HT-29 (cell line): ENCODE measurements at regions not wholly inside any gene's neighbourhood (a gene's known extent, or its start where the extent isn't known, plus 50 kb on each side); places are given as distances from the start of the nearest gene placed in this dataset.
"Not testable (repeated sequence)": the region's sequence is repeated elsewhere in the genome, so short reads cannot be mapped to it uniquely, and the experiment has no call there.

Experiments
- DNase-seq: peaks from one replicate; pipeline ENCODE4 v3.0.0-alpha.2; 2015; ENCODE audit warnings: low spot score

DNA sequence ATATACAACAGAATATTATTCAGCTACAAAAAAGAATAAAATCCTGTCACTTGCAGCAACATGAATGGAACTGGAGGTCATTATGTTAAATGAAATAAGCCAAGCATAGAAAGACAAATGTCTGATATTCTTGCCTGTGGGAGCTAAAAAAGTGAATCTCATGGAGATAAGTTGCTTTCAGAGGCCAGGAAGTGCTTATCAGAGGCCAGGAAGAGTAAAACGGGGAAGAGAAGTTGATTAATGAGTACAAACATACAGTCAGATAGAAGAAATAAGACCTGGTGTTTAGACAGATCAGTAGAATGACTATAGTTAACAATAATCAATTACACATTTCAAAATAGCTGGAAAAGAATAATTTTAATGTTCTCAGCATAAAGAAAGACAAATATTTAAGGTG, 54.4 kb upstream of the CPHXL start:
- DNase-seq: no peak

DNA sequence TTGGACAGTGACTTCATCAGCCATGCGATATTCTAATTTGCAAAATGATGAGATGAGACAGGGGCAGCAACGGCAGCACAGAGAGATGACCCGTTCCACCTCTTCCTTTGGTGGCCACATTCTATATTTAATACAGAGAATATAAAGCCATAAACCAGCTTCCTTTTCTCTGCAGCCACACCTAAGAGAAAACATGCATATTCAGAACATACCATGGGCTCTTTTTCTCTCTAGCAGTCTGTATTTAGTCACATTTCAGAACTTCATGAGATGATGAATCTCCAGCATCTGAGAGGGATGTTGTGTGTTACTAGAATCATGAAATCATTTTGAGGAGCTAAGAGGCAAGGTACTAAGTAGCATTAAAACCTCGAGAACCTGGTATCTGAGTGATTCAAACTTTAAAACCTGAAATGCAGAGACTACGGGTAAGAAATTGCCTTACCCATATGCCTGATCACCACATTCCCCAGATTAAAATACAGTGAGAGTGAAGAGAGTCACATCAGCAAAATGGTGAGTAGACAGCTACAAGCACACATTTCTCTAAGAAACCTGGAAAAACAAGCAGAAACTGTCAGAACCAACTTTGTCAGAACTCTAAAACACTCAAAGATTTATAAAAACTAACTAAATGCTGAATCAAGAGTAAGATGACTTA, 55.5 kb upstream of the CPHXL start:
- no peak for DNase-seq

DNA sequence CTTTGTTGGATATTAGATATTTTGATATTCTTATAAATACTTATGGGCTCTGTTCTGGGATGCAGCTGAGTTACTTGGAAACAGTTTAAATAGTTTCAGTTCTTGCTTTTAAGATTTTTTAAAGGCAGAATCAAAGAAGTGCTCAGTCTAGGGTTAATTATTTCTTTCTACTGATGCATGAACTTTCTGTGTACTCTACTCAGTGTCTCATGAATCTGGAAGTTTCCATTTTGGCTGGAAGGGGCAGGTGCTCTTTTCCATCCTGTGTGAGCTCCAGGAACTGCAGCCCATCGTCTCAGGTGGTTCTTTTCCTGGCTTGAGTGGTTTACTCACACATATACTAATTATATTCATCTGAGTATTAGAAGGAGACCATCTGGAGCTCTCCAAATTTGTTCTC, 61.1 kb upstream of the CPHXL start:
- DNase-seq: no peak

DNA sequence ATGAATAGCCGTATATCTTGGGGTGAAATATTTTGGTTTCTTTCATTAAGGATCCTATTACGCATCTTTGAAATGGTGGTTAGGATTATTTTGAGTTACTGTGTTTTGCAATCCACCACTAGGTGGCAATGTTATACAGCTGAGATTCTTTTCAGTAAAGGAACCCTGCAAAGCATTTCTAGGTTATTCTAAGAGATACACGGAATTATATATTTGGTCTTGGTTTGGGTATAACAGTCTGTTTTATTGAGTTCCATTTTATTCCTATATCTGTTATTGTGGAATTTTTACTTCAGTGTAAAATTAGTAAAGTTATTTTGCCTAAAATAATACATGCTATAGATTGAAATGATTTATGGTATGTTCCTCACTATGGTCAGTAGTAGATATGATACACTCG, 62.9 kb upstream of the CPHXL start:
- DNase-seq: peak; percentile 58

DNA sequence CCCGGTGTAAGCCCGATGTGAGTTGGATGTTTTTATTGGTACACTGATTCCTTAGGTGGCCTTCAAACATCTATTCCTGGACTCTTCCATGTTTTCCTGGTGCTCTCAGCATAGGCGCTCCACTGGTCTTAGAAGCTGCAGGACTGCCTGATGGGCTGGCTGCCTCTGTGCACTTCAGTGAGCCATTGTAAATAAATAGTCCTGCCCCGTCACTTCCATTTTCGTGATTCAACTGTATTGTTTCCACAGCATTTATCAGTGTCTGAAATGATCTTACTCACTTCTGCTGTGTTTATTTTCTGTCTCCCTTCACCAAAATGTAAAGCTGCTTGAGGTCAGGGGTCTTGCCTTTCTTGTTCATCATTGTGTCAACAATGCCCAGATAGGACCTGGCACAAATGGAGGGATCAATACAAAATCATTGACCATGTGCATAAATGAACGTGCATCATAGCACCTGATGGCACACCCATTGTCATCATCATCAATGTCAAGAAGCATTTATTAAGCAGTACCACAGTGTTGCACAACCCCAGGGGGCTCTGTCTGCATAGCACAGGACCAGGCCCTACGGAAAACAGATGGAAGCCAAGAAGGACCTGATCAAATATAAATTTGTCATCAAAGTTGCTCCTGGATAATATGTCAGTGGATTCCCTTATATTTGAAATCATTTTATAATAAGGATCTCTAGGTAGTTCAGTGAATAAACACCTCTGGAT, 66.6 kb upstream of the CPHXL start:
- no peak for DNase-seq

DNA sequence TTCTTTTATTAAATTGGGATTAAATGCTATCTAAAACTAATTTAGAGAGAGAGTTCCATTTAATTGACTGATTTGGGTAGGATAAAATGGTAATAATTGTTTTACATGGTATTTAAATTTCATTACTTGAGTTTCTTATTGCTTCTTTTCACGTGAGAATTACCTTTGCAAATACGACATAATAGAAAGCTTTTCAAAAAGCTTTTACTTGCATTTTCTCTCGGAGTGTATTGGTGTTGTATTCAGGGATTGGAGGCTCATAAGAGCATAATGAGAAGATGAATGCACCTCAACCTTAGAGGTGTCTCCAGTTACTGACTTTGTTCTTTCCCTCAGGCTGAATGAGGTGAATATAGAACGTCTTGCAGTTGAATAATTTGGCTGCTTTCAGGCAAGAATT, 67.4 kb upstream of the CPHXL start:
- no peak for DNase-seq

DNA sequence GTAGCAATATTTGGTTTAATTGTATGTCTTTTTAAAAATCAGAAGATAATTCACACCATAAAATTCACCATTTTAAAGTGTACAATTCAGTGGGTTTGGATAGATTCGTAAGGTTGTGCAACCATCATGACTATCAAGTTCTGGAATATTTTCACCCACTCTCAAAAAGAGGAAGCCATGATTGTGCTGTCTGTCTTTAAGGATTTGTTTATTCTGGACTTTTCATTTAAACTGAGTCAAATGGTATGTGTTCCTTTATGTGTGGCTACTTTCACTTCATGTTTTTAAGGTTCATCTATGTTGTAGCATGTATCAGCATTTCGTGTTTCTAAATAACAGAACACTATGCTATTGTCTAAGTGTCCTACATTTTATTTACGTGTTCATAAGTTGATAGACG, 68.1 kb upstream of the CPHXL start:
- DNase-seq: no peak

DNA sequence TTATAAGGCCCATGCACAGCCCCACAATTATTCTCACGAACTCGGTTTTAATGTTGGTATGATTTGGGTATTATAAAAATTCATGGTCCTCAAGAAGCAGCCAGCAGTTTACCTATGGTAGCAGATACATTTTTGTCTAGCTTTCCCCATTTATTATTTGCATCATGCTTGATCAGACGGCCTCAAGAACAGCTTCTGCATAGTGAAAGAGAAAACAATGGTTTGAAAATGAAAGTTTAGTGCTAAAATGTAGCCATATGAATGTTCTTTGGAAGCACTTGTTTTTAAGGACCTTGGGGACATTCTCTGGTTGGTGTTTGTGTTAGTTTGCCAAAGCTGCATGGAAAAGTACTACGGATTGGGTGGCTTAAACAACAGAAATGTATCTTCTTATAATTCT, 72.4 kb upstream of the CPHXL start:
- no peak for DNase-seq

DNA sequence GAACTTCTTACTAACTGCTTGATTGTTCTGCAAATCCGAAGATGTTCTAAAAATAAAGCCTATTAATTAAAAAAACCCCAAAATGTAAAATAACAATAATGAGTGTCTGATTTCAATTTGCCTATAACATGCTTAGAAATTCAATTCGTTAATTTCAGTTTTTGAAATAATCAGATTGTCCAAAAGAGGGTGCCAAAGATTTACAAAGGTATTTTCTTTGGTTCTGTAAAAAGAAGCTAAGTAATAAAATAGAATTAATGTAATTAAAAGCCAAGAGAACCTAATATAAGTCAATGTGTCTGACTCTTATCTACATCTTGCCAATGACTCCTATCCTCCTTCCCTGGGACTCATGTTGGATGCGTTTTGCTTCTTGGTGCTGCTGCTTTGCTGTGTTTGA, 75.0 kb upstream of the CPHXL start:
- peak; percentile 23 for DNase-seq

DNA sequence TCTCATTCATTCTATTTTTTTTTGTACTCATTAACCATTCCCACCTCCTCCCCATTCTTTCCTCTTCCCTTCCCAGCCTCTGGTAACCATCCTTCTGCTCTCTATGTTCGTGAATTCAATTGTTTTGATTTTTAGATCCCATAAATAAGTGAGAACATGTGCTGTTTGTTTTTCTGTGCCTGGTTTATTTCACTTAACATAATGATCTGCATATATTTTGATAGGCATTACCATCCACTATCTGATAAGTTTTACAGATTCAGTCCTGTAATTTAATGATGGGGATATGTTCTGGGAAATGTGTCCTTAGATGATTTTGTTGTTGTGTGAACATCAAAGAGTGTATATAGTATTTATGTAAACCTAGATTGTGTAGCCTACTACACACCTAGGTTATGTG, 77.5 kb upstream of the CPHXL start:
- DNase-seq: no peak

DNA sequence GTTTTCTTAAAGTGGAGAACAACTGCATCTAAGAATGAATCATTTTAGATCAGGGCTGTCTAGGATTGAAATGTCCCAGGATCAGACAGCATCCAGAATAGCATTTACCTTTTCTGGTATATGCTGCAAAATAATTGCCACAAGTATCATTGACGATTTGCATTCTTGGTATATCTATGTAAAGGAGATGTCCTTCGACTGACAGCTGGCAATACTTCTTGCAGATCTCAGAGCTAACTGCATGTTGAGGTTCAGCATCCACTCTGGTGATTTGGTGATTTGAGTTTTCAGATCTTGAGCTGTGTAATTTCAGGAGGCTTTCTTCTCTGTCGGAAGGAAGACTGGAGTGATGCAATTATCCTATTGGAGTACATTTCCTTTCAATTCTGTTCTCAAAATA, 78.1 kb upstream of the CPHXL start:
- DNase-seq: no peak

DNA sequence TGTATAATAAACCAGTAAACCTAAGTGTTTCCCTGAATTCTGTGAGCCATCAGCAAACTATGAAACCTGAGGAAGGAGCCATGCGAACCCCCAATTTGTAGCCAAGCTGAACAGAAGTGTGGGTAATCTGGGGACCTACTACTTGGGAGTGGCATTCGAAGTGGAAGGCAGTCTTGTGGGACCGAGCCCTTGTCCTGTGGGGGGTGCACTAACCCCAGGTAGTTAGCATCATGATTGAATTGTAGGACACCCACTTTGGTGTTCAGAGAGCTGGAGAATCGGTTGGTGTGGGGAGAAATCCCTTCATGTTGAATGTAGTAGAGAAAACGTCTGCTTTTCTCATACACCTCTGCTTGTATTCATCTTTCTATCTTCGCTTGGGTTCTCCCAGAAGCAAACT, 79.7 kb upstream of the CPHXL start:
- DNase-seq: no peak

DNA sequence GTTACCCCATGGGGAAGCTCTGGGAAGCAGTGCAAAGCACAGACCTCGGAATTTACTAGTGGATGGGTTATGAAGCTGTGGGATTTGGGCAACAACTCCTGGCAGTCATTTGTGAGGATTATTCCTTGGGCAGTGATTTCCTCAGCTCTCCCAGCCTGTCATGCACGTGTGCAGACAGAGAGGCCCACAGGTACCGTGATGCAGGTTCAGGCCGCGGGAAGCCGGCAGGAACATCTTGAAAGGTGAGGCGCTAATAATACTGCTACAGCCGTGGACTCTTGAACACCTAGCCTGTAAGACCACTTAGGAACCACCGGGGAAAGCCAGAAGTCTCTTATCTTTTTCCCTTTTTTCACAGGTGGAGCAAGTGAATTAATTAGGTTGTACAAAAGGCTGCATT, 80.2 kb upstream of the CPHXL start:
- DNase-seq: no peak

DNA sequence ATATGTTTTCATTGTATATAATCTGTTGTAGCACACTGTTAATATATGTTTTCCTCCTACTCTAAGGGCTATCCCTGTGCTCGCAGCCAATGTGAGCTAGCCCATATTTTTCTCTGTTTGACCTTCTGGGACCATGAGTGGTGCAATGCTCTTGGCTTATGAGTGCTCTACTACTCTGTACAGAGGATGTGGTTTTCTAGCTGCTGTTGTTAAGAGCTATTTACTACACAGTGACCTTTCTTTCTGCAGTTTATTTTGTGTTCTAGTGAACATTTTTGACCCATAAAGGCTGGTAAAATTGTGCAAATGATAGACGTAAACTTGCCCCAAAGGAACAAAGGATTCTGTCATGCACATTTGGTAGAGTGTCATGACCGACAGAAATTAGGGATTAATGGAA, 84.1 kb upstream of the CPHXL start:
- no peak for DNase-seq

DNA sequence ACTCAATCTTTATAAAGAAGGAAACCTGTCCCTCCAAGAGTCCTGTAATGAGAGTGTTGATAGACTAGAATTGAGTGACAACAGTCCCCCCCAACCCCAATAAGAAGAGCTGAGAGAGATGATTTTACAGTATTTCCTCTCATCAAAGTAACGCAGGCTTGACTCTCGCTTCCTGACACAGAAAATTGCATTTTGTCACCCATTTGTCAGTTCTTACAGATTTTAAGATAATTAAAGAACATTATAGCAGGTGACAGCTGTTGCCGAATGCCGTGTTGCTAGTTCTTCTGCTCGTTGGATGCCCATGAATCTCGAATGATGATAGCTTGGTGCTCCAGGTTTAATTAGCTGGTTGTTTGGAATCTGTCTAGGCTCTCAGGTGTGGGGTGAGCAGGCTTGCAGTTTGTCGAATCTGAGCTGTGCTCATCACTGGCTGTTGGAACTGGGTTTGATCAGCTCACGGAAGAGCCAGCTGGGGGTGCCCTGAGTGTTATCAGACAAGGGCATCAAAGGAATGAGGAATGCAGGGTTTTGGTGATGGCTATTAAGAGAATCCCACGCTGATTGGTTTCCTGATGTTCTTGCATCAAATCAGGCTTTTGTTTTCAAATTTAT, 84.8 kb upstream of the CPHXL start:
- DNase-seq: no peak

DNA sequence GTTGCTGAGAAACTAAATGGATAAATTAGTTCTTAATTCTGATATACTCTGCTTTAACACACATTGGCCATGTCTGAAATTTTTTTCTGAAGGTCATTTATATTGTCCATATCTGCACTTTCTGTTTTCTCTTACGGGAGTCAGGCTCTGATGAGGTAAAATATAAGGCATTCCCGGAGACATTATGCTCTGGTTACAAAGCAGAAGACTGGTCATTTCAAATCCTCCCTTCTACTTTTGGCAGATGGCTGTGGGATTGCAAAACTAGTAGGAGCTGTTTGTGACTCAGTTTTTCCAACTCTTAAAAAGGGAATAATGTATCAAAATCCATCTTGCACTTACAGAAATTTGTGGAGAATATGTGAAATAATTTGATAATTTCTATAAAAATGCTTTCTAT, 92.2 kb upstream of the CPHXL start:
- no peak for DNase-seq

DNA sequence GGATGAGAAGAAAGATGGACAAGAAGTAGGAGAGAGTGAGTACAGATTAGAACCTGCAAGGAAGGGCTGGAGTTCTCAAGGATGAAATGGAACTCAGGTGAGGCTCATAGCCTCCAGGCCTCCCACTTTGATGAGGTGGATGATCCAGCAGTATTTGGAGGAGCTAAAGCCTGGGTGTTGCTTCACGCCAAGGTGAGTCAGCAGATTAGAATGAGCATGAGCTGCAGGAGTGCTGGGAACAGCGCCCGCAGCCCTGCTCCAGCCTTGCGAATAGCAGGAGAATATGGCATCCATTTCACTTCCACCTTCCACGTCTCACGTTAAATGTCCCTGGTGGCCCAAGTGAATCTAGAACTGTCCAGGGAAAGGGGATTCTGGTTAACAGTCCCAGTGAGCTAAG, 94.4 kb upstream of the CPHXL start:
- DNase-seq: no peak

DNA sequence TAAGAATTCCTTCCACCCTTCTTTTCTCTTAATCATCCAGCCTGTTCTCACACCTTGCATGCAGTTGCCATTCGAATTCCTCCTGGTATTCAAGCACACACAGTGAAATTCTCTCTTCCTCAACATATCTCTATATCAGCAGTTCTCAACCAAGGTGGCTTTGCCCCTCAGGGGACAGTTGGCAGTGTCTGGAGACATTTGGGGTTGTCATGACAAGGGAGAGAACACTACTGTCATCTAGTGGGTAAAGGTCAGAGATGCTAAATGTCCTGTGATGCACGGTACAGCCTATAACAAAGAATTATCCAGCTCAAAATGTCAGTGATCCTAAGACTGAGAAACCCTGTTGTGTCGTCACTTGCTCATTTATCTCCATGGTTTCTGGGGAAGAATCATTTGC, 94.8 kb upstream of the CPHXL start:
- no peak for DNase-seq

DNA sequence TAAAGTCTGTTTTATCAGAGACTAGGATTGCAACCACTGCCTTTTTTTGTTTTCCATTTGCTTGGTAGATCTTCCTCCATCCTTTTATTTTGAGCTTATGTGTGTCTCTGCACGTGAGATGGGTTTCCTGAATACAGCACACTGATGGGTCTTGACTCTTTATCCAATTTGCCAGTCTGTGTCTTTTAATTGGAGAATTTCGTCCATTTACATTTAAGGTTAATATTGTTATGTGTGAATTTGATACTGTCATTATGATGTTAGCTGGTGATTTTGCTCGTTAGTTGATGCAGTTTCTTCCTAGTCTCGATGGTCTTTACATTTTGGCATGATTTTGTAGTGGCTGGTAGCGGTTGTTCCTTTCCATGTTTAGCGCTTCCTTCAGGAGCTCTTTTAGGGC, 99.5 kb upstream of the CPHXL start:
- DNase-seq: not testable (repeated sequence)

DNA sequence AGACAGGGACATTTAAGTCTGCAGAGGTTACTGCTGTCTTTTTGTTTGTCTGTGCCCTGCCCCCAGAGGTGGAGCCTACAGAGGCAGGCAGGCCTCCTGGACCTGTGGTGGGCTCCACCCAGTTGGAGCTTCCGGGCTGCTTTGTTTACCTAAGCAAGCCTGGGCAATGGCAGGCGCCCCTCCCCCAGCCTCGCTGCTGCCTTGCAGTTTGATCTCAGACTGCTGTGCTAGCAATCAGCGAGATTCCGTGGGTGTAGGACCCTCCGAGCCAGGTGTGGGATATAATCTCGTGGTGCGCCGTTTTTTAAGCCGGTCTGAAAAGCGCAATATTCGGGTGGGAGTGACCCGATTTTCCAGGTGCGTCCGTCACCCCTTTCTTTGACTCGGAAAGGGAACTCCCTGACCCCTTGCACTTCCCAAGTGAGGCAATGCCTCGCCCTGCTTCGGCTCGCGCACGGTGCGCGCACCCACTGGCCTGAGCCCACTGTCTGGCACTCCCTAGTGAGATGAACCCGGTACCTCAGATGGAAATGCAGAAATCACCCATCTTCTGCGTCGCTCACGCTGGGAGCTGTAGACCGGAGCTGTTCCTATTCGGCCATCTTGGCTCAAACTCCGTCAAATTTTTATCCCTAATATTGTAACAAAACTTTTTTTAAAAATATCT, 101.2 kb upstream of the CPHXL start:
- not testable (repeated sequence) for DNase-seq

DNA sequence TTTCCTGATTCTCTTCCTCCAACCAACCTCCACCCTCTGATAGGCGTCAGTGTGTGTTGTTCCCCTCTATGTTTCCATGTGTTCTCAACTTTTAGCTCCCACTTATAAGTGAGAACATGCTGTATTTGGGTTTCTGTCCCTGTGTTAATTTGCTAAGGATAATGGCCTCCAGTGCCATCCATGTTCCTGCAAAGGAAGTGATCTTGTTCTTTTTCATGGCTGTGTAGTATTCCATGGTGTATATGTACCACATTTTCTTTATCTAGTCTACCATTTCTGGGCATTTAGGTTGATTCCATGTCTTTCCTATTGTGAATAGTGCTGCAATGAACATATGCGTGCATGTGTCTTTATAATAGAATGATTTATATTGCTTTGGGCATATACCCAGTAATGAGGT, 107.1 kb upstream of the CPHXL start:
- not testable (repeated sequence) for DNase-seq

DNA sequence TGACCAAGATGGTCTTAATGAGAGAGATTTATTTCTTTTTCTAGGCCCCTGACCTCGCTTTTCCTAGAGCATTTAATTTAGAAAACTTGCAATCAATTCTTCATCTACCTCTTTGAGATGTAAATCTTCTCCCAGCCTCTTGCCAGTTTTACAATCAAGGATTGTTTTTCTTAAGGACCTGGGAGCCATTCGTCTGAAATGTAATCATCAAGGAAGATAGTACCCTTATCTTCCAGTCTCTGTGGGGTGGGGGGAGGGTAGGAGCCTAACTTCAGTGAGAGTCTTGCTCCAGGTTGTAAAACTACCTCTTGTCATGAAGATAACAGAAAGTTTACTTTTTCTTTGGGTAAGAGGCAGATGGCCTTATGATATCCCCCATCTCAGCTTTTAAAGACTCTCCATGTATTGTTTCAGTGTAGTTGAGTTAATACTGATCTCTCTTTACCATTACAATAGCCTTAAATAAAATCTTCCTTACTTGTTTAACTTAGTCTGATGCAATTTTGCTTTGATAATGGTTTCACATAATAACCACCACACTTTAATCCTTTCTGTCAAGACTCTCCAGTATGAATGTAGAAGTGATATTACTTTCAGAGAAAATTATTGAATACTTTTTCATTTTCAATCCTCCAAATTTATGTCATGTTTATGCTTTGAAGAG, 110.2 kb upstream of the CPHXL start:
- DNase-seq: no peak
